ENCODE measurements at regions not wholly inside any gene's neighbourhood (a gene's known extent, or its start where the extent isn't known, plus 50 kb on each side); places are given as distances from the start of the nearest gene placed in this dataset.

DNA sequence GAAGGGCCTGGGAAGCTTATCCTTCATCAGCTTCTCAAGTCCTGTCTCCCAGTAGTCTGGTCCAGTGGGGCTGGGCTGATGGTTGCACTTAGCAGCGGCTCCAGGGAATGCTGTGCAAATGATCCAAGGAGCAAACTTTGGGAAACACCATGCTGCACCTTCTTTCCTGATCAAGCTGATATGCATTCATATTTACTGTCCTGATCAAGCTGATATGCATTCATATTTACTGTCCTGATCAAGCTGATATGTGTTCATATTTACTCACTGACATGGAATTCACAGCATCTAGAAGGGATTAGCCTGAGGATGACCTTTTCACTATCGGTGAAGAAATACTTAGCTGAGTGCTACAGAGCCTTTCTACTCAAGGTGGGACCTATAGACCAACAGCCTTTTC is 330.7 kb downstream of the BMPER start:
- intact Hi-C loops (cut with DNase I), result no loop called here
- H3K36me3 ChIP-seq, result no peaks in the 10 kb centered on the region
- no peak overlapping the region for H3K4me3 ChIP-seq
- no peaks in the 10 kb centered on the region for H3K9me3 ChIP-seq
- H3K4me1 ChIP-seq, result no peaks in the 10 kb centered on the region
- TF ChIP-seq, protein P1, sequence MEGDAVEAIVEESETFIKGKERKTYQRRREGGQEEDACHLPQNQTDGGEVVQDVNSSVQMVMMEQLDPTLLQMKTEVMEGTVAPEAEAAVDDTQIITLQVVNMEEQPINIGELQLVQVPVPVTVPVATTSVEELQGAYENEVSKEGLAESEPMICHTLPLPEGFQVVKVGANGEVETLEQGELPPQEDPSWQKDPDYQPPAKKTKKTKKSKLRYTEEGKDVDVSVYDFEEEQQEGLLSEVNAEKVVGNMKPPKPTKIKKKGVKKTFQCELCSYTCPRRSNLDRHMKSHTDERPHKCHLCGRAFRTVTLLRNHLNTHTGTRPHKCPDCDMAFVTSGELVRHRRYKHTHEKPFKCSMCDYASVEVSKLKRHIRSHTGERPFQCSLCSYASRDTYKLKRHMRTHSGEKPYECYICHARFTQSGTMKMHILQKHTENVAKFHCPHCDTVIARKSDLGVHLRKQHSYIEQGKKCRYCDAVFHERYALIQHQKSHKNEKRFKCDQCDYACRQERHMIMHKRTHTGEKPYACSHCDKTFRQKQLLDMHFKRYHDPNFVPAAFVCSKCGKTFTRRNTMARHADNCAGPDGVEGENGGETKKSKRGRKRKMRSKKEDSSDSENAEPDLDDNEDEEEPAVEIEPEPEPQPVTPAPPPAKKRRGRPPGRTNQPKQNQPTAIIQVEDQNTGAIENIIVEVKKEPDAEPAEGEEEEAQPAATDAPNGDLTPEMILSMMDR (IDR thresholded peaks at IDR 0.05), result no peak
- H3K27ac ChIP-seq, result no peak overlapping the region
- no peak for DNase-seq (ENCODE audit: low spot score in 2 of 2)
- H3K27me3 ChIP-seq, result no peaks in the 10 kb centered on the region

DNA sequence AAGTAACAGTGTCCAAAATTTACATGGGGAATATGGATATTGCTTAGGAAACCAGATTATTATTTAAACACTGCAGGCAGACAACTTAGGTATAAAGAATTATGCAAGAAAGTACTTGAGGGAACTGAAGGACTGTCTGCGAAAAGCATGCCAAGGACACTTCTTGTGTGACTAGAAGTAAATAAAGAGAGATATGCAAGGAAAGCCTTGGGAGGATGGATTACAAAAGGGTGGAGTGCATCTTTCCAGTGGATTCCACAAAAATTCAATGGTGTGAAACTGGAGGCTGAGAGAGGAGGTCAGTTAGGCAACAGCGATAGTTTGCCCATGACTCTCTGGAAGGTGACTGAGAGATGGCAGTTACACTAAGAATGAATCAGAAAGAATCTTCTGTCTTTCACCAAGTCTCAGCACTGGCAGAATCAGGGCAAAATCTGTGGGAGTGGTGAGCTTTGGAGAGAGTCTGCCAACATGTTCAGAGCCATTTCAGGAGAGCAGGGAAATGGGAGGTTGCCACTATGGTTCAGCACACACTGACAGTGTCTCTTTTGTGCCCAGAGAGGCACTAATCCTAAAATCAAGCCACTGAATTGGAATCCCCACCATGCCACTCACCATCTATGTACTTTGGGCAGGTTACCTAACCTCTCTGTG is 331.6 kb downstream of the BMPER start:
- no peaks in the 10 kb centered on the region for H3K9me3 ChIP-seq
- DNase-seq (ENCODE audit: low spot score in 2 of 2), result no peak
- no peaks in the 10 kb centered on the region for H3K4me1 ChIP-seq
- no peaks in the 10 kb centered on the region for H3K36me3 ChIP-seq
- TF ChIP-seq, protein P1 (IDR thresholded peaks at IDR 0.05), result no peak
- H3K4me3 ChIP-seq, result no peak overlapping the region
- intact Hi-C loops (cut with DNase I), result no loop called here
- H3K27ac ChIP-seq, result no peak overlapping the region
- no peaks in the 10 kb centered on the region for H3K27me3 ChIP-seq

DNA sequence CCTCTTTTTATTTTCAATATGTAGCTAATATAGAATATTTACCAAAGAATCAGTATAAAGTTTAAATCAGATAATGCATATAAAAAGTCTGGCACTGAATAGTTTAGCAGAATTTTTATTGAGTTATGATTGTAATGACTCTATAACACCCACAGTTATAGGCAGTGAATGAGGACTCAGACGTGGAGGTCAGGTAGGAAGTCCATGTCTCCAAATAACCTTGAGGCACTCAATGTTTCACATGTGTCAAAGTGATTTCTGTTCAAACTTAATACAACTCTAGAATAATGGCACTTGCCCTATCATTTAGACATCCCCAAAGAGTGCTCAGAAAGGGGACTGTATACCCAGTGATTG is 332.1 kb downstream of the BMPER start:
- Histone ChIP-seq H3K27ac (no peak overlapping the region), H3K4me1 (no peaks in the 10 kb centered on the region), H3K4me3 (no peak overlapping the region), H3K27me3 (no peaks in the 10 kb centered on the region), H3K9me3 (no peaks in the 10 kb centered on the region), H3K36me3 (no peaks in the 10 kb centered on the region)
- TF ChIP-seq, protein P1 (IDR thresholded peaks at IDR 0.05), result no peak
- no peak for DNase-seq (ENCODE audit: low spot score in 2 of 2)
- intact Hi-C loops (cut with DNase I), result no loop called here

DNA sequence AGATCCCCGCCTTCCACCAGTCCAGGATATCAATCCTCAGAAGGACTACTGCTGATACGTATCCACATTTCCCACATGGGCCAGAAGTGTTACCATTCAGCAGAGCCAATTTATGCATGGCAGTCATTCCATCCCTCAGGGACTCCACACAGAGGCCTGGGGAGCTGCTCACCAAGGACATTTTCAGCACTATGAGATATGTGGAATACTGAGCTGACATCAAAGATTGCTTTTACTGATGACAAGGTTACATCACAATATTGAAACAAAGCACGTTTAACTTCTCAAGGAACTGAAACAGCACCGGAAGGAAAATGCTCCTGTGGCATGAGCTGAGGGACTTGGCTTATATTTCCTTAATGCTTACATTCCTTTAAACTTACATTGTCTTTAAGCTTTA is 335.1 kb downstream of the BMPER start:
- intact Hi-C loops (cut with DNase I), result no loop called here
- TF ChIP-seq, protein P1 (IDR thresholded peaks at IDR 0.05), result no peak
- DNase-seq (ENCODE audit: low spot score in 2 of 2), result no peak

DNA sequence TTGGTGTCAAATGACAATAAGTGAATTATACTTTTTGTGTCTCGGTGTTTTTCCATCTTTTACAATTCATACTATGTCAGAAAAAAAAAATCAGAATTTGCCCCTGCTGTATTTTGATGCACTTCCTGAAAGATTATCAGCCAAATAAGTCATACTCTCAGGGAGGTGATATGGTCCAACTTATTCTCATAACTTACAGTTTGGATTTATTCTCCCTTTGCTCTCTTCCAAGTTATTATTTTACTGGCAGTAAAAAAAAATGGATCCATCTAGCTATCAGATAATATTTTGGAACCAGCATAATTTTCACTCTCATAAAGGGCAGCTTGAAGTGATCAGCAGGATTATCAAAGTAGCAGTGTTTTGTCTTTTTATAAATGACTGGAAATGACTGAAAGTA is 337.1 kb downstream of the BMPER start:
- intact Hi-C loops (cut with DNase I), result no loop called here
- DNase-seq (ENCODE audit: low spot score in 2 of 2), result no peak
- H3K27me3 ChIP-seq, result no peaks in the 10 kb centered on the region
- TF ChIP-seq, protein P1 (IDR thresholded peaks at IDR 0.05), result no peak
- H3K4me3 ChIP-seq, result no peak overlapping the region
- no peaks in the 10 kb centered on the region for H3K4me1 ChIP-seq
- H3K9me3 ChIP-seq, result no peaks in the 10 kb centered on the region
- no peak overlapping the region for H3K27ac ChIP-seq
- H3K36me3 ChIP-seq, result no peaks in the 10 kb centered on the region

More for the DNA sequence above, 335.1 kb downstream of the BMPER start:
- Histone ChIP-seq H3K9me3 (no peaks in the 10 kb centered on the region), H3K36me3 (no peaks in the 10 kb centered on the region), H3K4me3 (no peak overlapping the region), H3K27me3 (no peaks in the 10 kb centered on the region), H3K4me1 (no peaks in the 10 kb centered on the region), H3K27ac (no peak overlapping the region)

DNA sequence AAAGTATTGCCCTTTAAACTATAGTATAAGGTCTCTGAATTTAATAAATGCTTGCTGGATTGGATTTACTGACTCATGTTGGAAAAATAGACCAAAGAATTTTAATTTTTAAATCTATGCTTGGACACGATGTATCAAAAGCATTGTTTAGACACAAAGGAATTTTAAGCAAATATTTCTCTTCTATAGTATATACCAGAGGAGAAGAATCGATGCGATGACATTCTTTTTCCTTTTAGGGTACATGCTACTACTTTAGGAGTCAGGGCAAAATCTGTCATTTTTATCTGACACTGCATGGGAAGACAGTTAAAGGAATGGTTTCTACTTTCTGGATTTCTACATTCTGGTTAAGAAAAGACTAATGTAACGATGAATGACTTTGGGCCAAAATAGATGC is 339.9 kb downstream of the BMPER start:
- Histone ChIP-seq H3K36me3 (no peaks in the 10 kb centered on the region), H3K4me3 (no peak overlapping the region), H3K4me1 (no peaks in the 10 kb centered on the region), H3K9me3 (no peaks in the 10 kb centered on the region), H3K27me3 (no peaks in the 10 kb centered on the region), H3K27ac (no peak overlapping the region)
- TF ChIP-seq, protein P1 (IDR thresholded peaks at IDR 0.05), result no peak
- DNase-seq (ENCODE audit: low spot score in 2 of 2), result no peak
- intact Hi-C loops (cut with DNase I), result no loop called here

Measured in ascending aorta (tissue), 2 donors.